CD14-positive monocyte (primary cell): ENCODE measurements at regions not wholly inside any gene's neighbourhood (a gene's known extent, or its start where the extent isn't known, plus 50 kb on each side); places are given as distances from the start of the nearest gene placed in this dataset.
"Not testable (repeated sequence)": the region's sequence is repeated elsewhere in the genome, so short reads cannot be mapped to it uniquely, and the experiment has no call there.

Experiments used
- DNase-seq, 3 donors: peaks; one replicate each; pipeline ENCODE4 v3.0.0-alpha.2; 2011 to 2022
- H2AFZ ChIP-seq: 2 replicates; pipeline ENCODE4 v1.6.0; 2012; ENCODE audit warnings: mild to moderate bottlenecking, low read depth, low read length, inconsistent platforms; ENCODE audit not compliant: insufficient read depth, poor library complexity, severe bottlenecking
- H3K27ac ChIP-seq, 2 donors: 1 replicate in 1 of 2; 2 replicates in 1 of 2; pipeline ENCODE4 v1.5.1; 2012 to 2013; ENCODE audit warnings: low read length in 2 of 2, control low read depth in 1 of 2, inconsistent platforms in 1 of 2, low read depth in 1 of 2, mild to moderate bottlenecking in 1 of 2
- H3K27me3 ChIP-seq, 2 donors: one replicate each; pipeline versions ENCODE4 v1.6.0 to v1.6.1; 2011 to 2013; ENCODE audit warnings: low read length in 2 of 2; ENCODE audit not compliant: control insufficient read depth in 2 of 2, insufficient read depth in 2 of 2
- H3K36me3 ChIP-seq, 2 donors: replicated peaks in 1 of 2; 1 replicate in 1 of 2; 2 replicates in 1 of 2; pipeline versions ENCODE4 v1.5.1 to v1.6.1; 2012 to 2013; ENCODE audit warnings: low read length in 2 of 2, control low read depth in 1 of 2, inconsistent platforms in 1 of 2, mild to moderate bottlenecking in 1 of 2; ENCODE audit not compliant: insufficient read depth in 2 of 2, control insufficient read depth in 1 of 2
- H3K4me1 ChIP-seq, 2 donors: 1 replicate in 1 of 2; 2 replicates in 1 of 2; pipeline versions ENCODE4 v1.5.1 to v1.6.1; 2012 to 2013; ENCODE audit warnings: low read length in 2 of 2, control low read depth in 1 of 2, inconsistent platforms in 1 of 2, mild to moderate bottlenecking in 1 of 2, moderate library complexity in 1 of 2; ENCODE audit not compliant: insufficient read depth in 2 of 2, control insufficient read depth in 1 of 2
- H3K4me2 ChIP-seq: replicated peaks from 2 replicates; pipeline ENCODE3; 2012; ENCODE audit warnings: low read length, moderate library complexity, mild to moderate bottlenecking; ENCODE audit not compliant: poor library complexity, severe bottlenecking; ENCODE audit errors: extremely low read depth
- H3K4me3 ChIP-seq, 3 experiments: fragments of 200-600 bp in 1 of 3; sonication (generic) in 1 of 3; replicated peaks in 1 of 3; 1 replicate in 2 of 3; 2 replicates in 1 of 3; pipeline ENCODE4 v1.5.1; 2011 to 2013; ENCODE audit warnings: low read length in 3 of 3, mild to moderate bottlenecking in 3 of 3, control low read depth in 2 of 3, low read depth in 2 of 3, inconsistent platforms in 1 of 3, moderate library complexity in 1 of 3
- H3K79me2 ChIP-seq: 2 replicates; pipeline ENCODE4 v1.6.0; 2012; ENCODE audit warnings: mild to moderate bottlenecking, control low read depth, inconsistent platforms, low read length, moderate library complexity; ENCODE audit not compliant: insufficient read depth
- H3K9ac ChIP-seq: 2 replicates; pipeline ENCODE4 v1.6.0; 2017; ENCODE audit warnings: low read length, mild to moderate bottlenecking; ENCODE audit not compliant: insufficient read depth, poor library complexity, severe bottlenecking
- H3K9me3 ChIP-seq, 2 donors: replicated peaks in 1 of 2; 1 replicate in 1 of 2; 2 replicates in 1 of 2; pipeline versions ENCODE4 v1.5.1 to v1.6.1; 2012 to 2013; ENCODE audit warnings: low read length in 2 of 2, control low read depth in 1 of 2; ENCODE audit not compliant: control insufficient read depth in 1 of 2, insufficient read depth in 1 of 2
- H4K20me1 ChIP-seq: 2 replicates; pipeline ENCODE4 v1.6.0; 2012; ENCODE audit warnings: mild to moderate bottlenecking, low read length, control low read depth, moderate library complexity; ENCODE audit not compliant: insufficient read depth
- H3K27ac Mint-ChIP-seq, 7 donors: one replicate each; pipeline ENCODE4 v1.8.0; 2020; ENCODE audit warnings: mild to moderate bottlenecking in 7 of 7, mixed read lengths in 7 of 7, moderate library complexity in 6 of 7, inconsistent platforms in 2 of 7
- H3K27me3 Mint-ChIP-seq, 3 donors: one replicate each; pipeline ENCODE4 v1.8.0; 2021 to 2022; ENCODE audit warnings: low read depth in 3 of 3, mild to moderate bottlenecking in 3 of 3, mixed read lengths in 3 of 3, moderate library complexity in 3 of 3, inconsistent platforms in 1 of 3
- H3K36me3 Mint-ChIP-seq, 2 donors: one replicate each; pipeline ENCODE4 v1.8.0; 2020; ENCODE audit warnings: mixed read lengths in 2 of 2, inconsistent platforms in 1 of 2, mild to moderate bottlenecking in 1 of 2
- H3K4me1 Mint-ChIP-seq: one replicate; pipeline ENCODE4 v1.8.0; 2020; ENCODE audit warnings: mild to moderate bottlenecking, mixed read lengths
- H3K4me3 Mint-ChIP-seq, 2 donors: one replicate each; pipeline ENCODE4 v1.8.0; 2020; ENCODE audit warnings: mild to moderate bottlenecking in 2 of 2, mixed read lengths in 2 of 2, moderate library complexity in 1 of 2
- H3K9me3 Mint-ChIP-seq, 7 donors: one replicate each; pipeline ENCODE4 v1.8.0; 2020 to 2022; ENCODE audit warnings: mixed read lengths in 7 of 7, mild to moderate bottlenecking in 6 of 7, moderate library complexity in 6 of 7, inconsistent platforms in 2 of 7
- CTCF ChIP-seq: fragments of 200-600 bp; IDR thresholded peaks from one replicate; pipeline ENCODE4 v1.8.0; 2022; ENCODE audit warnings: antibody characterized with exemption, mild to moderate bottlenecking
- WGBS: methylation state at CpG from one replicate; pipeline ENCODE4 v1.1.5; 2013; ENCODE audit warnings: missing lambda C conversion rate; ENCODE audit not compliant: insufficient coverage; 5-methylcytosine and 5-hydroxymethylcytosine counted together
- intact Hi-C, 2 donors: fragments of 100-400 bp; cut with micrococcal nuclease; formaldehyde crosslinking; loops; one replicate each; pipeline versions ENCODE4 v1.15.0 to v1.15.1; 2023

- no peaks in the 10 kb centered on the region for H3K4me1 Mint-ChIP-seq
- no peaks in the 10 kb centered on the region for H3K27me3 ChIP-seq
- peaks cover 0 to 12% (median 9%) of the 10 kb centered on the region in 7 donors for H3K9me3 Mint-ChIP-seq
- no peaks in the 10 kb centered on the region for H3K36me3 ChIP-seq
- TF ChIP-seq CTCF, result no peak
- no peak overlapping the region for H3K4me2 ChIP-seq
- no CpG with 5 or more reads among the region's 1 CpG for WGBS
- H4K20me1 ChIP-seq, result no peaks in the 10 kb centered on the region
- no peak overlapping the region for H3K27ac ChIP-seq
- no peaks in the 10 kb centered on the region for H3K36me3 Mint-ChIP-seq
- H3K79me2 ChIP-seq, result no peaks in the 10 kb centered on the region
- H2AFZ ChIP-seq, result no peak overlapping the region
- no peak overlapping the region for H3K4me3 Mint-ChIP-seq
- H3K9ac ChIP-seq, result no peak overlapping the region
- H3K4me3 ChIP-seq, result no peak overlapping the region
- H3K4me1 ChIP-seq, result no peaks in the 10 kb centered on the region
- H3K27ac Mint-ChIP-seq, result no peak overlapping the region
- intact Hi-C loops, result no loop called here
- peaks cover 0 to 6% of the 10 kb centered on the region in 2 donors for H3K9me3 ChIP-seq
- H3K27me3 Mint-ChIP-seq, result peaks cover 0 to 4% (median 4%) of the 10 kb centered on the region in 3 donors
- no peak for DNase-seq
Measured at GRCh38 chr5:39691136-39691535, 266.4 kb upstream of the DAB2 start.

GRCh38 chr5:39689919-39690318 is 265.1 kb upstream of the DAB2 start:
- Mint-ChIP-seq H3K4me1 (no peaks in the 10 kb centered on the region), H3K9me3 (peaks cover 0 to 15% (median 11%) of the 10 kb centered on the region in 7 donors), H3K27ac (no peak overlapping the region), H3K4me3 (no peak overlapping the region), H3K27me3 (peaks cover 0 to 4% (median 4%) of the 10 kb centered on the region in 3 donors), H3K36me3 (no peaks in the 10 kb centered on the region)
- no peak for DNase-seq
- Histone ChIP-seq H4K20me1 (no peaks in the 10 kb centered on the region), H3K27ac (no peak overlapping the region), H3K27me3 (no peaks in the 10 kb centered on the region), H3K79me2 (no peaks in the 10 kb centered on the region), H3K4me2 (no peak overlapping the region), H3K36me3 (no peaks in the 10 kb centered on the region), H3K9me3 (peaks cover 0 to 6% of the 10 kb centered on the region in 2 donors), H3K4me1 (no peaks in the 10 kb centered on the region), H3K9ac (no peak overlapping the region), H2AFZ (no peak overlapping the region), H3K4me3 (no peak overlapping the region)
- intact Hi-C loops, result no loop called here
- no peak for TF ChIP-seq CTCF

GRCh38 chr5:39687924-39688323 is 263.1 kb upstream of the DAB2 start:
- H3K4me3 Mint-ChIP-seq, DNase-seq, H3K27me3 Mint-ChIP-seq, H3K79me2 ChIP-seq, intact Hi-C loops, H3K9ac ChIP-seq, H3K4me3 ChIP-seq, H4K20me1 ChIP-seq, H3K36me3 Mint-ChIP-seq, H3K4me2 ChIP-seq, H3K36me3 ChIP-seq, H3K9me3 ChIP-seq, H2AFZ ChIP-seq, H3K4me1 ChIP-seq, H3K4me1 Mint-ChIP-seq, H3K27me3 ChIP-seq, H3K27ac ChIP-seq, H3K27ac Mint-ChIP-seq: not testable (repeated sequence)
- WGBS, result 100% methylated on average over 2 of the region's 8 CpGs
- peaks cover 0 to 16% (median 11%) of the 10 kb centered on the region in 7 donors for H3K9me3 Mint-ChIP-seq
